ENCODE measurements at regions not wholly inside any gene's neighbourhood (a gene's known extent, or its start where the extent isn't known, plus 50 kb on each side); places are given as distances from the start of the nearest gene placed in this dataset.

DNA sequence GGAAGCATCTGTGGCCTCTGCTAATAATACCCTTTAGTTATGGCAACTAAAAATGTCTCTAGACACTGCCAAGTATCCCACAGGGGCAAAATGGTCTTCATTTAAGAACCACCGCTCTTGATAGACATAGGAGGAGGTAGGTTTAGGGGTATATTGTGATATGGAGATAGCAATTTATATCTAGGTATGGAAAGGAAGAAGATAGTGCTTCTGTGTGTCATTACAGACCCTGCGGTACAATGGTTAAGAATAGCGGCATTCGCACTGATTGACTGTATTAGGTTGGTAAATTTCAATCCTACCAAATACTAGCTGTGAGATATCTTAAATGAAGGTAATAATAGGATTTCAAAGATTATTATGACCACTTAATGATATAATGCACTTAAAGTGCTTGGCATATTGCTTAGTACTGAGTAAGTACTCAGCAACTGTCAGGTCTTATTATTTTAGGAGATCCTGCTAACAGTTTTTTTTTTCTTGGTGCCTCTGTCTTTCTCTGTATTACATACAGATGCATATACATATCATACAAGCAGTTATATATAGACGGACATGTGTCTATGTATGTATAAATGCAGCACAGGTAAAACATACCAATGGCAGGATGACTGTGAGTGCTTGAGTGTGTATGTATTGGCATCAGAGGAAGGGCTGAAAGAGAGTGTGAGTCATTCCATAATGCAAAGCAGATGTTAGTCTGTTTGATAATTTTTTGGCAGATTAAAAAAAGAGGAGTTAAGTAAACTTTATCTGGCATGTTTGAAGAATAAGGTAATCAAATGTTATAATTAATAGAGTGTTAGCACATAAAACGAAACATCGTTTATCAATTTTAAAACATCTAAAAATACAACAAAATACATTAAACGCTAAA, 50.0 kb upstream of the ITGB8 start:
- Histone ChIP-seq H3K27ac (ENCODE audit: low read depth in 1 of 2, low read length in 1 of 2) (no peak overlapping the region), H3K9me3 (ENCODE audit: control insufficient read depth in 4 of 4, insufficient read depth in 3 of 4, low read length in 3 of 4) (no peaks in the 10 kb centered on the region), H3K27me3 (ENCODE audit: control insufficient read depth in 3 of 3, insufficient read depth in 3 of 3, low read length in 2 of 3) (no peaks in the 10 kb centered on the region), H3K4me1 (ENCODE audit: control insufficient read depth in 5 of 5, insufficient read depth in 5 of 5, low read length in 5 of 5) (peaks cover 0 to 14% (median 5%) of the 10 kb centered on the region in 5 donors), H3K9ac (ENCODE audit: insufficient read depth in 1 of 2, low read length in 2 of 2) (no peak overlapping the region), H3K4me3 (no peak overlapping the region), H3K36me3 (ENCODE audit: control insufficient read depth in 4 of 4, insufficient read depth in 4 of 4, low read length in 4 of 4) (no peaks in the 10 kb centered on the region)
- TF ChIP-seq, protein P1, sequence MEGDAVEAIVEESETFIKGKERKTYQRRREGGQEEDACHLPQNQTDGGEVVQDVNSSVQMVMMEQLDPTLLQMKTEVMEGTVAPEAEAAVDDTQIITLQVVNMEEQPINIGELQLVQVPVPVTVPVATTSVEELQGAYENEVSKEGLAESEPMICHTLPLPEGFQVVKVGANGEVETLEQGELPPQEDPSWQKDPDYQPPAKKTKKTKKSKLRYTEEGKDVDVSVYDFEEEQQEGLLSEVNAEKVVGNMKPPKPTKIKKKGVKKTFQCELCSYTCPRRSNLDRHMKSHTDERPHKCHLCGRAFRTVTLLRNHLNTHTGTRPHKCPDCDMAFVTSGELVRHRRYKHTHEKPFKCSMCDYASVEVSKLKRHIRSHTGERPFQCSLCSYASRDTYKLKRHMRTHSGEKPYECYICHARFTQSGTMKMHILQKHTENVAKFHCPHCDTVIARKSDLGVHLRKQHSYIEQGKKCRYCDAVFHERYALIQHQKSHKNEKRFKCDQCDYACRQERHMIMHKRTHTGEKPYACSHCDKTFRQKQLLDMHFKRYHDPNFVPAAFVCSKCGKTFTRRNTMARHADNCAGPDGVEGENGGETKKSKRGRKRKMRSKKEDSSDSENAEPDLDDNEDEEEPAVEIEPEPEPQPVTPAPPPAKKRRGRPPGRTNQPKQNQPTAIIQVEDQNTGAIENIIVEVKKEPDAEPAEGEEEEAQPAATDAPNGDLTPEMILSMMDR (IDR thresholded peaks at IDR 0.05; ENCODE audit: control extremely low read depth, extremely low read depth): no peak
- DNase-seq (peak in 2 of 3 donors; percentile 71 to 81), ATAC-seq (ENCODE audit: insufficient read depth, low FRiP score) (no peak)
- 75 to 81% methylated on average over 8 of the region's 8 CpGs for WGBS, 2 donors
